CD4-positive, alpha-beta T cell (primary cell): ENCODE measurements at regions not wholly inside any gene's neighbourhood (a gene's known extent, or its start where the extent isn't known, plus 50 kb on each side); places are given as distances from the start of the nearest gene placed in this dataset.

ENCODE experiments used
- ATAC-seq: fragments of 200-7000 bp; cut with Tn5 transposase; one replicate; pipeline ENCODE4 v1.10.0; 2022; ENCODE audit warnings: mild to moderate bottlenecking; ENCODE audit not compliant: poor library complexity
- CTCF ChIA-PET: fragments of 350-600 bp; sonication (Branson Sonifier 250); formaldehyde crosslinking; loops from one replicate; lab custom pipeline; 2021; ENCODE audit warnings: antibody characterized with exemption, inconsistent platforms; lab: Charles Lee
- POLR2A ChIA-PET: fragments of 350-600 bp; sonication (Branson Sonifier 250); formaldehyde crosslinking; loops from one replicate; lab custom pipeline; 2021; ENCODE audit warnings: antibody characterized with exemption, inconsistent platforms; lab: Charles Lee
- DNase-seq, 14 experiments: peaks; one replicate each; pipeline ENCODE4 v3.0.0-alpha.2; 2013 to 2020; ENCODE audit warnings: mixed read lengths in 2 of 14
- H3K27ac ChIP-seq, 2 donors: one replicate each; pipeline versions ENCODE4 v1.5.1 to v1.7.0; 2013; ENCODE audit warnings: low read length in 2 of 2, low read depth in 1 of 2, mild to moderate bottlenecking in 1 of 2
- H3K27me3 ChIP-seq, 2 experiments: 1 replicate in 1 of 2; 2 replicates in 1 of 2; pipeline versions ENCODE4 v1.6.1 to v1.7.0; 2013; ENCODE audit warnings: low read length in 2 of 2, control low read depth in 1 of 2, mild to moderate bottlenecking in 1 of 2, moderate library complexity in 1 of 2; ENCODE audit not compliant: insufficient read depth in 2 of 2, control insufficient read depth in 1 of 2
- H3K36me3 ChIP-seq: one replicate; pipeline ENCODE4 v1.6.1; 2013; ENCODE audit warnings: low read length, control low read depth; ENCODE audit not compliant: insufficient read depth
- H3K4me1 ChIP-seq: one replicate; pipeline ENCODE4 v1.6.1; 2013; ENCODE audit warnings: low read length, control low read depth; ENCODE audit not compliant: insufficient read depth
- H3K4me3 ChIP-seq: one replicate; pipeline ENCODE4 v1.5.1; 2013; ENCODE audit warnings: mild to moderate bottlenecking, low read length, moderate library complexity
- H3K9me3 ChIP-seq, 2 experiments: 1 replicate in 1 of 2; 2 replicates in 1 of 2; pipeline versions ENCODE4 v1.6.1 to v1.7.0; 2013; ENCODE audit warnings: low read length in 2 of 2, mild to moderate bottlenecking in 2 of 2, control low read depth in 1 of 2, moderate library complexity in 1 of 2; ENCODE audit not compliant: control insufficient read depth in 1 of 2, insufficient read depth in 1 of 2
- H3K27ac Mint-ChIP-seq: one replicate; pipeline ENCODE4 v1.8.0; 2020; ENCODE audit warnings: mixed read lengths
- H3K27me3 Mint-ChIP-seq: one replicate; pipeline ENCODE4 v1.8.0; 2021; ENCODE audit warnings: mixed read lengths
- H3K36me3 Mint-ChIP-seq: one replicate; pipeline ENCODE4 v1.8.0; 2021; ENCODE audit warnings: low read depth, mixed read lengths
- H3K4me1 Mint-ChIP-seq: one replicate; pipeline ENCODE4 v1.8.0; 2021; ENCODE audit warnings: low read depth, mixed read lengths
- H3K4me3 Mint-ChIP-seq: one replicate; pipeline ENCODE4 v1.8.0; 2020; ENCODE audit warnings: mild to moderate bottlenecking, mixed read lengths
- H3K9me3 Mint-ChIP-seq: one replicate; pipeline ENCODE4 v1.8.0; 2020; ENCODE audit warnings: mixed read lengths
- intact Hi-C, 2 experiments: fragments of 100-400 bp; cut with DNase I in 1 of 2; cut with micrococcal nuclease in 1 of 2; formaldehyde crosslinking; loops; one replicate each; pipeline versions ENCODE4 v1.15.1 to v1.9.0; 2023 to 2025; cut with DNase I, micrococcal nuclease
- TF ChIP-seq, protein P1 (sequence below): fragments of 200-600 bp; IDR thresholded peaks from one replicate; pipeline ENCODE4 v1.8.0; 2022; ENCODE audit warnings: antibody characterized with exemption, mild to moderate bottlenecking

DNA sequence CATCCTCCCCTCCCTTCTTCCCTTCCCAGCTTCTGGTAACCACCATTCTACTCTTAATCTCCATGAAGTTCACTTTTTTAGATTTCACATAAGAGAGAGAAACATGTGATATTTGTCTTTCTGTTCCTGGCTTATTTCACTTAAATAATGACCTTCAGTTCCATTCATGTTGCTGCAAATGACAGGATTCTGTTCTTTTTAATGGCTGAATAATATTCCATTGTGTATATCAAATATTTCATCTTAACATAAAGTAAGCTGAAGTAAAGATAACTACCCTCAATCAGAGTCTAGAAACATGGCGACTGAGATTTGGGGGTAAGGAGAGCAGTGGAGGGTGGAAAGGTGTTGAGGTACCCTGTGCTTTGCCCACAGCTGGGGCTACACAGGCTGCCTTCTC, 68.9 kb downstream of the RHOU start:
- no peaks in the 10 kb centered on the region for H3K36me3 ChIP-seq
- H3K4me3 Mint-ChIP-seq = no peak overlapping the region
- H3K9me3 ChIP-seq = no peaks in the 10 kb centered on the region
- peaks cover 38% of the 10 kb centered on the region for H3K4me1 Mint-ChIP-seq
- no peak overlapping the region for H3K27ac ChIP-seq
- ChIA-PET POLR2A (interaction anchor here (0.5 to 0.9 kb wide), 2 partner anchors 26 to 522 kb away, joined by 3 read pairs; no protein-coding TSS in a partner anchor), CTCF (interaction anchor here (1.3 kb wide), 1 partner anchor 10 kb away, joined by 3 read pairs; no protein-coding TSS in a partner anchor)
- no peaks in the 10 kb centered on the region for H3K27me3 Mint-ChIP-seq
- DNase-seq (no peak), ATAC-seq (no peak)
- peaks cover 16% of the 10 kb centered on the region for H3K4me1 ChIP-seq
- H3K9me3 Mint-ChIP-seq = no peaks in the 10 kb centered on the region
- intact Hi-C loops = no loop called here
- H3K4me3 ChIP-seq = no peak overlapping the region
- TF ChIP-seq, protein P1, sequence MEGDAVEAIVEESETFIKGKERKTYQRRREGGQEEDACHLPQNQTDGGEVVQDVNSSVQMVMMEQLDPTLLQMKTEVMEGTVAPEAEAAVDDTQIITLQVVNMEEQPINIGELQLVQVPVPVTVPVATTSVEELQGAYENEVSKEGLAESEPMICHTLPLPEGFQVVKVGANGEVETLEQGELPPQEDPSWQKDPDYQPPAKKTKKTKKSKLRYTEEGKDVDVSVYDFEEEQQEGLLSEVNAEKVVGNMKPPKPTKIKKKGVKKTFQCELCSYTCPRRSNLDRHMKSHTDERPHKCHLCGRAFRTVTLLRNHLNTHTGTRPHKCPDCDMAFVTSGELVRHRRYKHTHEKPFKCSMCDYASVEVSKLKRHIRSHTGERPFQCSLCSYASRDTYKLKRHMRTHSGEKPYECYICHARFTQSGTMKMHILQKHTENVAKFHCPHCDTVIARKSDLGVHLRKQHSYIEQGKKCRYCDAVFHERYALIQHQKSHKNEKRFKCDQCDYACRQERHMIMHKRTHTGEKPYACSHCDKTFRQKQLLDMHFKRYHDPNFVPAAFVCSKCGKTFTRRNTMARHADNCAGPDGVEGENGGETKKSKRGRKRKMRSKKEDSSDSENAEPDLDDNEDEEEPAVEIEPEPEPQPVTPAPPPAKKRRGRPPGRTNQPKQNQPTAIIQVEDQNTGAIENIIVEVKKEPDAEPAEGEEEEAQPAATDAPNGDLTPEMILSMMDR = no peak
- no peaks in the 10 kb centered on the region for H3K27me3 ChIP-seq
- H3K36me3 Mint-ChIP-seq = no peaks in the 10 kb centered on the region
- H3K27ac Mint-ChIP-seq = peak overlapping the region; percentile 51

DNA sequence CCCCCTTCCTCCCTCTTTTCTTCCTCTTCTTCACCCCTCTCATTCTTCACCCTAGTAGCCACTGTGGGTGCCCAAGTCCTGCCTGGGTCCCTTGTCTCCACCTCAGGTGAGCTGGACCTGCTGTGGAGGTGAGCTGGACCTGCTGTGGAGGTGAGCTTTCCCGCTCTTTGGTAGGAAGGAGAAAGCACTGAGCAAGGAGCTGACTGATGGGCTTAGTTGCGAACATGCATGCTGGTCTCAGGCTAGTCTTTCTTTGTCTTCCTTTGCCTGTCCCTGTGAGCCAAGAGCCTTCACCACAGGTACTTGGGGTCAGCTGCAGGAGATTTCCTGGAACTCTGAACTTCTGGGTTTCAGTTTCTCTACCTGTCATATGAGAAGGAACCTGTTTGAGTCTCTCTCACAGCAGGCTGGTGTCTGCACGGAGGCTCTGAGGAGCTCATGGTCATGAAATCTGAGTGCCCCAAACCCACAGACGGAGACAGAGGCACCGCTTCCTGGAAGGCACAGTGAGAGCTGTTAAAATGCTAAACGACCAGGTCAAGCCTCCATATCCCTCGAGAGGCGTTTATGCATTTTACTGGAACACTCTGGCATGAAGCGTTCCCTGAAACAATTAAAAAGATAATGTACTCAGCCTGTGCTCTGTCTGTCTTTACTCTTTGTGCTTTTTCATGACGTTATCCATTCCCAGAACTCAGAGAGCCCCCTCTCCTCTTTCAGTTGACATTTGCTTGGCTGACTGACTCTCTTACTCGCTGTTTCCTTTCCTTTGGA, 69.5 kb downstream of the RHOU start:
- Mint-ChIP-seq H3K36me3 (no peaks in the 10 kb centered on the region), H3K27ac (peak overlapping the region; percentile 51), H3K27me3 (no peaks in the 10 kb centered on the region), H3K9me3 (no peaks in the 10 kb centered on the region), H3K4me3 (peak overlapping the region; percentile 49), H3K4me1 (peaks cover 44% of the 10 kb centered on the region)
- Histone ChIP-seq H3K9me3 (no peaks in the 10 kb centered on the region), H3K27ac (peak overlapping the region in 1 of 2 donors; percentile 29), H3K4me1 (peaks cover 21% of the 10 kb centered on the region), H3K36me3 (no peaks in the 10 kb centered on the region), H3K27me3 (no peaks in the 10 kb centered on the region), H3K4me3 (peak overlapping the region; percentile 6)
- TF ChIP-seq, protein P1 = no peak
- CTCF ChIA-PET = interaction anchor here (1.3 kb wide), 1 partner anchor 11 kb away, joined by 3 read pairs; no protein-coding TSS in a partner anchor
- peak in 4 of 14 experiments; percentile 21 to 60 (median 33) for DNase-seq
- intact Hi-C loops = no loop called here
- no peak for ATAC-seq
- POLR2A ChIA-PET = interaction anchor here (0.5 kb wide), 1 partner anchor 521 kb away, joined by 3 read pairs; no protein-coding TSS in a partner anchor

DNA sequence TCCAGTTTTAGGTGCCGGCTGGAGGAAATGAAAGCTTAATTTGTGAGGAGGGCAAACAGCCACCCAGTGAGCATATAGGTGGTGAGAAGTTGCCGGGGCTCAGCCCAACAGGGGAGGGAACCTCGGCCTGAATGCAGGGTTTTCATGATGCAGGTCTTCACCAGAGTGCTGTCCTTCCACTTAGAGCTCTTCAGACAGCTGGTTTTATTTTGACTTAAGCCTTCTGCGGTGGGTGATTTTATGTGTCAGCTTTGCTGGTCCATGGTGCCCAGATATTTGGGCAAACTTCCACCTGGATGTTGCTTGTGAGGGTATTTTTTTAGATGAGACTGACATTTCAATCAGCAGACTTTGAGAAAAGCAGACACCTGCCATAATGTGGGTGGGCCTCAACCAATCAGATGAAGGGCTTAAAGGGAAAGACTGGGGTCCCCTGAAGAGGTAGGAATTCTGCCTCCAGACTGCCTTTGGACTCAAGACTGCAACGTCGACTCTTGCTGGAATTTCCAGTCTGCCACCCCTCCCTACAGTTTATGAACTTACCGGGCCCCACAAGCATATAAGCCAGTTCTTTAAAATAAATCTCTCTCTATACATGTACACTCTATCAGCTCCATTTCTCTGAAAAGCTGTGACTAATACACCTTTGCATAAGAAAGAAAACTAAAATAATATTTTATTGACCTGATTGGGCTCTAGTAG, 72.8 kb downstream of the RHOU start:
- H3K4me1 ChIP-seq = peaks cover 44% of the 10 kb centered on the region
- intact Hi-C loops = no loop called here
- no peaks in the 10 kb centered on the region for H3K27me3 Mint-ChIP-seq
- no peak for ATAC-seq
- no peaks in the 10 kb centered on the region for H3K27me3 ChIP-seq
- H3K27ac Mint-ChIP-seq = no peak overlapping the region
- H3K4me3 Mint-ChIP-seq = no peak overlapping the region
- CTCF ChIA-PET = no interaction called here
- no peak overlapping the region for H3K27ac ChIP-seq
- no peaks in the 10 kb centered on the region for H3K36me3 Mint-ChIP-seq
- TF ChIP-seq, protein P1 = no peak
- POLR2A ChIA-PET = interaction anchor here (1.1 kb wide), 1 partner anchor 10 kb away, joined by 3 read pairs; no protein-coding TSS in a partner anchor
- no peaks in the 10 kb centered on the region for H3K9me3 Mint-ChIP-seq
- no peaks in the 10 kb centered on the region for H3K36me3 ChIP-seq
- no peaks in the 10 kb centered on the region for H3K9me3 ChIP-seq
- DNase-seq = no peak
- H3K4me3 ChIP-seq = no peak overlapping the region
- peaks cover 60% of the 10 kb centered on the region for H3K4me1 Mint-ChIP-seq
